ENCODE measurements at regions not wholly inside any gene's neighbourhood (a gene's known extent, or its start where the extent isn't known, plus 50 kb on each side); places are given as distances from the start of the nearest gene placed in this dataset.

DNA sequence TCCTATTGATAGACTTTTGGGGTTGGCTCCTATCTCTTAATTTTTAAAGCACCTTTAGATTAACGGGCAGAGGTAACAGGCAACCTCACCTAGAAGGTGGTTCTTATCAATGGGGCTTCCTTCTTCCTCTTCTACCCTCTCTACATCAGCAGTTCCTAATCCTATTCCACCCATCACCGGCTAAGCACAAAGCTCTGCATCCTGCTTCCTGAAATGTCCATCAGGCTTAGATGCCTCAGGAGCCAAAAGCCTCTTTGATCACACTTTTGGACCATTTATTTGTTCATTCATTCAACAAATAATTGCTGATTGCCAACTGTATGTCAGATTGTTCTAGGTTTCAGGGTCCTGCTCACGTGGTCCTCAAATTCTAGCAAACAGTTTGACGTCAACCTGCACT, 586.0 kb downstream of the TOX3 start:
- intact Hi-C loops (cut with DNase I; ENCODE audit: low total_unique reads) (no loop called here), in situ Hi-C loops (cut with MboI; ENCODE audit: low pct_ligation_motif_present in 1 of 4, low pct_unique_long_range_greater_than_20kb in 1 of 4, low sequenced_read_pairs in 3 of 4) (no loop called here)
- H3K9me3 ChIP-seq = no peaks in the 10 kb centered on the region
- no peaks in the 10 kb centered on the region for H3K36me3 ChIP-seq
- 63 to 74% methylated on average over 4 of the region's 4 CpGs for WGBS, 2 donors (ENCODE audit: low coverage in 1 of 2)
- no peak overlapping the region for H3K27ac ChIP-seq
- H3K27me3 ChIP-seq = no peaks in the 10 kb centered on the region
- TF ChIP-seq, protein P1, sequence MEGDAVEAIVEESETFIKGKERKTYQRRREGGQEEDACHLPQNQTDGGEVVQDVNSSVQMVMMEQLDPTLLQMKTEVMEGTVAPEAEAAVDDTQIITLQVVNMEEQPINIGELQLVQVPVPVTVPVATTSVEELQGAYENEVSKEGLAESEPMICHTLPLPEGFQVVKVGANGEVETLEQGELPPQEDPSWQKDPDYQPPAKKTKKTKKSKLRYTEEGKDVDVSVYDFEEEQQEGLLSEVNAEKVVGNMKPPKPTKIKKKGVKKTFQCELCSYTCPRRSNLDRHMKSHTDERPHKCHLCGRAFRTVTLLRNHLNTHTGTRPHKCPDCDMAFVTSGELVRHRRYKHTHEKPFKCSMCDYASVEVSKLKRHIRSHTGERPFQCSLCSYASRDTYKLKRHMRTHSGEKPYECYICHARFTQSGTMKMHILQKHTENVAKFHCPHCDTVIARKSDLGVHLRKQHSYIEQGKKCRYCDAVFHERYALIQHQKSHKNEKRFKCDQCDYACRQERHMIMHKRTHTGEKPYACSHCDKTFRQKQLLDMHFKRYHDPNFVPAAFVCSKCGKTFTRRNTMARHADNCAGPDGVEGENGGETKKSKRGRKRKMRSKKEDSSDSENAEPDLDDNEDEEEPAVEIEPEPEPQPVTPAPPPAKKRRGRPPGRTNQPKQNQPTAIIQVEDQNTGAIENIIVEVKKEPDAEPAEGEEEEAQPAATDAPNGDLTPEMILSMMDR (IDR thresholded peaks at IDR 0.05) = no peak
- TF ChIP-seq EP300 (IDR thresholded peaks at IDR 0.05; ENCODE audit: low read depth) (no peak), POLR2A (IDR thresholded peaks at IDR 0.05) (no peak), POLR2AphosphoS5 (IDR thresholded peaks at IDR 0.05) (no peak)
- DNase-seq = no peak
- no peaks in the 10 kb centered on the region for H3K4me1 ChIP-seq
- H3K4me3 ChIP-seq = no peak overlapping the region

DNA sequence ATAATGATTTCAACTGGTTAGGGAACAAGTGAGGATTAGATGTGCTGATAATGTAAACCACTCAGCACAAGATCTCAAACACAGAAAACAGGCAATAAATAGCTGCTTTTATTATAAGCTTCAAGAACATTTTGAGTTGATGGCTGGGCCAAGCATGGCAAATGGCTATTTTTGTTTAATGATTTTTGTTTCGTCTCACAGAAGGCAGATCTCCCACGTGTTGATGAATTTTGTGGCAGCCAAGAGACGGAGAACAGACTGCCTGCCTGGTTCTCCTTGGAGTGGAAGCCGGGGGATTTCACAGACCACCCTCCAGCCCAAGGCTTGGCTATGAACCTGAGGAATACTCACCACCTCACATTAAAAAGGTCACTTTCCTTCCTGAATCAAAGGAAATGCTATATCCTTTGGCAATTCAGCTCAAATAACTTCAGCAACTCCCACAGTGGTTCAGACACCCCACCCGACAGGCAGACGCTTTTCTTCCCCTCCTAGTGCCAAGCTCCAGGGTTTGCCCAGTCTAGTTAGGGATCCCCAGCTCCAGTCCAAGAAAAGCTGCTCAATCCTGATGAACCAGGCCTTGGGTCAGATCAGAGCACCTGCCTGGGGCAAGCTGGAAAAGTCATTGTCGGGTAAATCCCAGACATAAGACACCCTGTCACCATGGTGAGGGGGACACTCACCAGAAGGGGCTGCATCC, 593.5 kb downstream of the TOX3 start:
- TF ChIP-seq EP300 (IDR thresholded peaks at IDR 0.05; ENCODE audit: low read depth) (no peak), POLR2A (IDR thresholded peaks at IDR 0.05) (no peak), POLR2AphosphoS5 (IDR thresholded peaks at IDR 0.05) (no peak)
- TF ChIP-seq, protein P1 (IDR thresholded peaks at IDR 0.05) = no peak
- WGBS, 2 donors (ENCODE audit: low coverage in 1 of 2) = 53 to 65% methylated on average over 3 to 7 of the region's 7 CpGs
- in situ Hi-C loops (cut with MboI; ENCODE audit: low pct_ligation_motif_present in 1 of 4, low pct_unique_long_range_greater_than_20kb in 1 of 4, low sequenced_read_pairs in 3 of 4) = no loop called here

DNA sequence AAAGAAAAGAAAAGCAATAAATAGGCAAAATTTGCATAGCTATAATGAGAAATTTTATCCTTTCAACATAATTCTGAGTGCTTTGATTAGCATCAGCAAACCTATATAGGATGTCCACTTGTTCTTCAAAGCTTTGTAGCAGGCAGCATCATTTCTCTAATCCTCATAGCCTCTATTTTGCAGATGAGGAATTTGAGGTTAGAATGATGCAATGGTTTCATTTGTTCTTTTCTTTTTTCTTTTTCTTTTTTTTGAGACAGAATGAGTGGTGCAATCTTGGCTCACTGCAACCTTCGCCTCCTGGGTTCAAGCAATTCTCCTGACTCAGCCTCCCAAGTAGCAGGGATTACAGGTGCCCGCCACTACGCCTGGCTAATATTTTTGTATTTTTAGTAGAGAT, 594.4 kb downstream of the TOX3 start:
- H3K9me3 ChIP-seq = no peaks in the 10 kb centered on the region
- no peak overlapping the region for H3K4me3 ChIP-seq
- no peak overlapping the region for H3K27ac ChIP-seq
- H3K36me3 ChIP-seq = no peaks in the 10 kb centered on the region
- 83 to 91% methylated on average over 1 to 3 of the region's 3 CpGs for WGBS, 2 donors (ENCODE audit: low coverage in 1 of 2)
- no peaks in the 10 kb centered on the region for H3K27me3 ChIP-seq
- no peaks in the 10 kb centered on the region for H3K4me1 ChIP-seq
- no peak for TF ChIP-seq EP300 (IDR thresholded peaks at IDR 0.05; ENCODE audit: low read depth)
- TF ChIP-seq, protein P1 (IDR thresholded peaks at IDR 0.05) = no peak
- TF ChIP-seq POLR2AphosphoS5 (IDR thresholded peaks at IDR 0.05) = no peak
- TF ChIP-seq POLR2A (IDR thresholded peaks at IDR 0.05) = no peak
- DNase-seq = no peak
- in situ Hi-C loops (cut with MboI; ENCODE audit: low pct_ligation_motif_present in 1 of 4, low pct_unique_long_range_greater_than_20kb in 1 of 4, low sequenced_read_pairs in 3 of 4) (no loop called here), intact Hi-C loops (cut with DNase I; ENCODE audit: low total_unique reads) (no loop called here)

More for the DNA sequence above, 593.5 kb downstream of the TOX3 start:
- no peak for DNase-seq
- Histone ChIP-seq H3K4me3 (no peak overlapping the region), H3K36me3 (no peaks in the 10 kb centered on the region), H3K4me1 (no peaks in the 10 kb centered on the region), H3K27me3 (no peaks in the 10 kb centered on the region), H3K9me3 (no peaks in the 10 kb centered on the region), H3K27ac (peak overlapping the region in 1 of 4 donors; percentile 23)
- intact Hi-C loops (cut with DNase I; ENCODE audit: low total_unique reads) = no loop called here

DNA sequence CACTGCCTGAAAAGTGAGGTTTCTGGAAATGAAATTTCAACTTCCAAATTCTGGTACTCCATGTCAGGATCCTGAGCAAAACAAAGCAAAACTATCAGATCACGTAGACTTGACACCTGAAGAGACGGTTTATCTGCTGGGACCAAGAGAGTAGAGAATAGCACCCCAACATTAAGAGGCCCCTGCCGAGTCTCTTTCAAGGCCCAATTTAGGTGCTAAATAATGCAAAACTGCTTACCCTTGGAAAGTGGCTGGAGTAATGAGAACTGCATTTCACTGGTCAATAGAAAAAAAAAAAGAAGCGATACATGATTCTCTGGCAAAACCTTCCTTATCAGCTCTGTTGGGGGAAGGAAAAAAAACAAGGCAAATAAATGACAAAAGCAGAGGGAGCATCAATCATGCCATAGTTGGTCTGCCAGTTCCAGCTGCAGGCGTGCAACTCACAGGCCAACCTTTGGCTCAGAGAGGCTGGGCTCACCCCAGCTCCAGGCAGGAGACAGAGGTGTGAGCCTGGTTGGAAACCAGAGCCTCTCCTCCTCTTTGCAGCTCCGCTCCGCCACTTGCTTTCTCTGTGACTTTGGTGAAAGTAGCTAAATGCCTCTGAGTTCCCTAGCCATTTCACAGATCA, 595.2 kb downstream of the TOX3 start:
- in situ Hi-C loops (cut with MboI; ENCODE audit: low pct_ligation_motif_present in 1 of 4, low pct_unique_long_range_greater_than_20kb in 1 of 4, low sequenced_read_pairs in 3 of 4) = no loop called here
- 54 to 57% methylated on average over 4 to 7 of the region's 7 CpGs for WGBS, 2 donors (ENCODE audit: low coverage in 1 of 2)
- H3K27ac ChIP-seq = no peak overlapping the region

More for the DNA sequence above, 595.2 kb downstream of the TOX3 start:
- TF ChIP-seq POLR2AphosphoS5 (IDR thresholded peaks at IDR 0.05) (no peak), EP300 (IDR thresholded peaks at IDR 0.05; ENCODE audit: low read depth) (no peak), POLR2A (IDR thresholded peaks at IDR 0.05) (no peak)
- TF ChIP-seq, protein P1 (IDR thresholded peaks at IDR 0.05) = no peak
- H3K27me3 ChIP-seq = no peaks in the 10 kb centered on the region
- no peak for DNase-seq
- intact Hi-C loops (cut with DNase I; ENCODE audit: low total_unique reads) = no loop called here
- H3K4me1 ChIP-seq = no peaks in the 10 kb centered on the region
- no peak overlapping the region for H3K4me3 ChIP-seq
- no peaks in the 10 kb centered on the region for H3K9me3 ChIP-seq
- no peaks in the 10 kb centered on the region for H3K36me3 ChIP-seq

All from transverse colon (tissue), 4 donors.